ENCODE measurements at regions not wholly inside any gene's neighbourhood (a gene's known extent, or its start where the extent isn't known, plus 50 kb on each side); places are given as distances from the start of the nearest gene placed in this dataset.

GRCh38 chr16:20203272-20203671 lies 124.0 kb downstream of the GP2 start:
- Histone ChIP-seq H3K27me3 (replicated peaks; ENCODE audit: insufficient read depth, low read depth, low read length, poor library complexity) (peaks cover 9% of the 10 kb centered on the region), H3K9me3 (ENCODE audit: low read depth, low read length, poor library complexity, severe bottlenecking) (no peaks in the 10 kb centered on the region), H3K36me3 (ENCODE audit: insufficient read depth, low read length, poor library complexity, severe bottlenecking) (no peaks in the 10 kb centered on the region), H3K4me1 (ENCODE audit: insufficient read depth, low read length, poor library complexity, severe bottlenecking) (no peaks in the 10 kb centered on the region), H3K27ac (ENCODE audit: low read depth, low read length, poor library complexity, severe bottlenecking) (no peak overlapping the region), H3K4me3 (ENCODE audit: low read depth, low read length, poor library complexity, severe bottlenecking) (no peak overlapping the region)
- CTCF ChIA-PET = no interaction called here
- POLR2A ChIA-PET (ENCODE audit: low non-redundant PET) = no interaction called here
- no peak for DNase-seq (ENCODE audit: low spot score)
- intact Hi-C loops (cut with micrococcal nuclease; ENCODE audit: unreplicated experiment) = no loop called here
- no TSS peak for BruUV-seq (replicated peaks)
- no peak for TF ChIP-seq CTCF (conservative IDR thresholded peaks at IDR 0.05; ENCODE audit: low read depth, low read length)
- no peak for TF ChIP-seq EZH2 (IDR thresholded peaks at IDR 0.05; ENCODE audit: borderline replicate concordance, low read depth, low read length, poor library complexity, severe bottlenecking)

DNA sequence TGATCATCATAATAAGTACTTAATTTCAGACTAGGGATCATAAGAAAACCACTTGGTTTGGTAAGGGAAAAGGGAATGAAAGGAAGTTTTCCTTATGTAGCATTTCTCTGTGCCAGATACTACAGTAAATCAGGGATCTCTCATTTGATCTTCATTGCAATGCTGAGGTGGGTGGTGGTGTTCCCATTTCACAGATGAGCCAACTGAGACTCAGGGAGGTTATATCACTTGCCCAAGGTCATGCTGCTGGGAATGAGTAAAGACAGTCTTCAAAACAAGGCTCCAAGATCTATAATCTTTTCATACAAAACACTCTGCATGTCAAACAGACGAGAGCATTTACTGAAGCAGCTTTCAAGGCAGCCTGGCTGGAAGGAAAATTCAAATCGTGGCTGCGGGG lies 124.6 kb downstream of the GP2 start:
- DNase-seq (ENCODE audit: low spot score) = no peak
- Histone ChIP-seq H3K9me3 (ENCODE audit: low read depth, low read length, poor library complexity, severe bottlenecking) (no peaks in the 10 kb centered on the region), H3K4me1 (ENCODE audit: insufficient read depth, low read length, poor library complexity, severe bottlenecking) (no peaks in the 10 kb centered on the region), H3K4me3 (ENCODE audit: low read depth, low read length, poor library complexity, severe bottlenecking) (no peak overlapping the region), H3K27ac (ENCODE audit: low read depth, low read length, poor library complexity, severe bottlenecking) (no peak overlapping the region), H3K36me3 (ENCODE audit: insufficient read depth, low read length, poor library complexity, severe bottlenecking) (no peaks in the 10 kb centered on the region), H3K27me3 (replicated peaks; ENCODE audit: insufficient read depth, low read depth, low read length, poor library complexity) (peaks cover 9% of the 10 kb centered on the region)
- BruUV-seq (replicated peaks) = no TSS peak
- no peak for TF ChIP-seq CTCF (conservative IDR thresholded peaks at IDR 0.05; ENCODE audit: low read depth, low read length)
- no peak for TF ChIP-seq EZH2 (IDR thresholded peaks at IDR 0.05; ENCODE audit: borderline replicate concordance, low read depth, low read length, poor library complexity, severe bottlenecking)
- intact Hi-C loops (cut with micrococcal nuclease; ENCODE audit: unreplicated experiment) = no loop called here
- POLR2A ChIA-PET (ENCODE audit: low non-redundant PET) = no interaction called here
- CTCF ChIA-PET = no interaction called here

GRCh38 chr16:20192801-20193200 lies 119.1 kb upstream of the GPR139 start:
- CTCF ChIA-PET = no interaction called here
- no TSS peak for BruUV-seq (replicated peaks)
- H3K27me3 ChIP-seq (replicated peaks; ENCODE audit: insufficient read depth, low read depth, low read length, poor library complexity) = no peaks in the 10 kb centered on the region

More at GRCh38 chr16:20192801-20193200, 119.1 kb upstream of the GPR139 start:
- no peaks in the 10 kb centered on the region for H3K4me1 ChIP-seq (ENCODE audit: insufficient read depth, low read length, poor library complexity, severe bottlenecking)
- no peak overlapping the region for H3K4me3 ChIP-seq (ENCODE audit: low read depth, low read length, poor library complexity, severe bottlenecking)
- TF ChIP-seq EZH2 (IDR thresholded peaks at IDR 0.05; ENCODE audit: borderline replicate concordance, low read depth, low read length, poor library complexity, severe bottlenecking) (no peak), CTCF (conservative IDR thresholded peaks at IDR 0.05; ENCODE audit: low read depth, low read length) (no peak)
- no peaks in the 10 kb centered on the region for H3K9me3 ChIP-seq (ENCODE audit: low read depth, low read length, poor library complexity, severe bottlenecking)
- H3K36me3 ChIP-seq (ENCODE audit: insufficient read depth, low read length, poor library complexity, severe bottlenecking) = no peaks in the 10 kb centered on the region
- DNase-seq (ENCODE audit: low spot score) = no peak
- H3K27ac ChIP-seq (ENCODE audit: low read depth, low read length, poor library complexity, severe bottlenecking) = no peak overlapping the region
- intact Hi-C loops (cut with micrococcal nuclease; ENCODE audit: unreplicated experiment) = no loop called here
- POLR2A ChIA-PET (ENCODE audit: low non-redundant PET) = no interaction called here

All from A673 (cell line).